Gastrocnemius medialis (tissue), 4 donors: ENCODE measurements at regions not wholly inside any gene's neighbourhood (a gene's known extent, or its start where the extent isn't known, plus 50 kb on each side); places are given as distances from the start of the nearest gene placed in this dataset.

Experiments
- CTCF ChIP-seq, 5 experiments: fragments of 450-650 bp in 3 of 5; fragments of 200-600 bp in 2 of 5; sonication (generic) in 2 of 5; IDR thresholded peaks in 4 of 5; conservative IDR thresholded peaks in 1 of 5; 1 replicate in 4 of 5; 2 replicates in 1 of 5; pipeline ENCODE4 v1.5.1; 2016 to 2019; ENCODE audit warnings: antibody characterized with exemption in 5 of 5, mild to moderate bottlenecking in 3 of 5, moderate library complexity in 3 of 5
- POLR2A ChIP-seq, 2 donors: fragments of 450-650 bp; IDR thresholded peaks; one replicate each; pipeline ENCODE4 v1.6.1; 2017; ENCODE audit warnings: antibody characterized with exemption in 2 of 2, mild to moderate bottlenecking in 2 of 2, moderate library complexity in 2 of 2

GRCh38 chr2:175536059-175536458 is 354.5 kb upstream of the ATP5MC3 start:
- TF ChIP-seq POLR2A (IDR thresholded peaks at IDR 0.05) (no peak), CTCF (IDR thresholded peaks at IDR 0.05 in 4 of 5, conservative IDR thresholded peaks at IDR 0.05 in 1 of 5) (no peak)
